VCaP (cell line): ENCODE measurements at regions not wholly inside any gene's neighbourhood (a gene's known extent, or its start where the extent isn't known, plus 50 kb on each side); places are given as distances from the start of the nearest gene placed in this dataset.

ENCODE experiments used
- H3K27ac ChIP-seq: fragments of 450-650 bp; 2 replicates; pipeline ENCODE4 v1.5.1; 2017
- TF ChIP-seq, protein P1 (sequence below): fragments of 450-650 bp; conservative IDR thresholded peaks from 2 replicates; pipeline ENCODE4 v1.5.1; 2017; ENCODE audit warnings: mild to moderate bottlenecking, moderate library complexity

DNA sequence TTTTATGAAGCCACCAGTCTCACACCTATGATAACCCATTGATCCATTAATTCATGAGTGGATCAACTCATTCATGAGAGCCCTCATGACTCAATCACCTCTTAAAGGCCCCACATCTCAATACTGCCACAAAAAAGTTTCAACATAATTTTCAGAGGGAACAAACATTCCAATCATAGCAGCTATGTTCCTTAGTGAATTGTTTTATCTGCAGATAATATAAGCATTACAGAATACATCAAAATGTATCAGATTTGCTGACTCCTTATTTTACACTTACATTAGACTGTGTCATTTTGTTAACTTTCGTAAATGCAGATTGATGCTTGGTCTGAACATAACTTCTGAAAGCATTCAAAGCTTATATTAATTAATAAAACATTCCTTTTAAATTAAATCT is 155.3 kb upstream of the MBNL1 start:
- TF ChIP-seq, protein P1, sequence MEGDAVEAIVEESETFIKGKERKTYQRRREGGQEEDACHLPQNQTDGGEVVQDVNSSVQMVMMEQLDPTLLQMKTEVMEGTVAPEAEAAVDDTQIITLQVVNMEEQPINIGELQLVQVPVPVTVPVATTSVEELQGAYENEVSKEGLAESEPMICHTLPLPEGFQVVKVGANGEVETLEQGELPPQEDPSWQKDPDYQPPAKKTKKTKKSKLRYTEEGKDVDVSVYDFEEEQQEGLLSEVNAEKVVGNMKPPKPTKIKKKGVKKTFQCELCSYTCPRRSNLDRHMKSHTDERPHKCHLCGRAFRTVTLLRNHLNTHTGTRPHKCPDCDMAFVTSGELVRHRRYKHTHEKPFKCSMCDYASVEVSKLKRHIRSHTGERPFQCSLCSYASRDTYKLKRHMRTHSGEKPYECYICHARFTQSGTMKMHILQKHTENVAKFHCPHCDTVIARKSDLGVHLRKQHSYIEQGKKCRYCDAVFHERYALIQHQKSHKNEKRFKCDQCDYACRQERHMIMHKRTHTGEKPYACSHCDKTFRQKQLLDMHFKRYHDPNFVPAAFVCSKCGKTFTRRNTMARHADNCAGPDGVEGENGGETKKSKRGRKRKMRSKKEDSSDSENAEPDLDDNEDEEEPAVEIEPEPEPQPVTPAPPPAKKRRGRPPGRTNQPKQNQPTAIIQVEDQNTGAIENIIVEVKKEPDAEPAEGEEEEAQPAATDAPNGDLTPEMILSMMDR = no peak
- no peak overlapping the region for H3K27ac ChIP-seq

DNA sequence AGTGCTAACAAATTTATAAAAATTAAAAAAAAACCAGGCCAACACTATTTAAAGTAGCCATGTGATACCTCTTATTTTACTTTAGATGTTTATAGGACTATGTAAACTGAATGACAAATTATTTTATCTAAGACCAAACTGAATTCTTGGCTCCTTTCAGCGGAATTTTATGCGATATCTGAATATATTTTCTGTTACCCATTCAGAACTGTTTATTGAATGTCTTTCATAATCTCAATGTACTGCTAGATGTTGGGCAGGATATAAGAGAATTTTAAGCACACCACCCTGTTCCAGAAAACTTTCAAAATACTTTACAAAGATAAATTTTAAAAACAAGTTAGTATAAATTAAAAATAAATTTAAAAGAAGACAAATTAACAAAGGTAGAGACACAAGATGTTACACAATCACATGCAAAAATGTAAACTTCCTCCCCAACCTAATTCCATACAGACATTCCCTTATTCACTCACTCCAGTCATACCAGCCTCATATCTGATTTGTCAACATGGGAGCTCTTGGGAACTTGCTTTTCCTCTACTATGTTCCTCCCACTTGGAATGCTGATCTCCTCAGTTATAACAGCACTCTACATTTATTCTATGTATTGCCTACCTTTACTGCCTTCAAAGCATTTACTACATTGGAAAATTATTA is 154.6 kb upstream of the MBNL1 start:
- TF ChIP-seq, protein P1 = no peak
- no peak overlapping the region for H3K27ac ChIP-seq

DNA sequence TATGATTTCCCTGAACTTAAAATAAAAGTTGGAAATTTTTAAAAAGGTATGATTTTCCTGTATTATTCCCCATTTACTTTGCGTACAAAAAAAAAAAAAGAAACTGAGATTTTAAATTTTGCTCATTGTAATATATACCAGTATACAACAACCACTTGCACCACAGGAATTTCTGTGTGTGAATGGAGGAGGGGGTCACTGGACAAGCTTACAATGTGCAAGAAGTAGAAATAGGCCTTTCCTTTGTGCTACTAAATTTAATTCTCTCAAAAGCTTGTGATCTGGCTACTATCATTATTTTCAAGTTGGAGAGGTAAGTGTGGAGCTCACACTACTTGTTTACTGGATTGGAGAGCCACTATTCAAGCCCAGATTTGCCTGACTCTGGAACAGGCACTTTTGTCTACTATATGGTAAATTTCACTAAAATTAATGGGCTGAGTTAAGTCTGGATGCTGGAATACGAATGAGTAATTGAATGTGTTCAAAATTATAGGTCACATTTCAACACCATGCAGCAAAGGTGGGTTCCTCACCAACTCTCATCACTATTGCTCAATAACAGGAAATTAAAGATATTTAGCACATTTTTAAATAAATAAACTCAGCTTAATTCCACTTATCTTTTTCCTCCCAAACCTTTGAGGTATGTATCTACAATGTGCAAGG is 148.0 kb upstream of the MBNL1 start:
- TF ChIP-seq, protein P1 = no peak
- H3K27ac ChIP-seq = no peak overlapping the region

DNA sequence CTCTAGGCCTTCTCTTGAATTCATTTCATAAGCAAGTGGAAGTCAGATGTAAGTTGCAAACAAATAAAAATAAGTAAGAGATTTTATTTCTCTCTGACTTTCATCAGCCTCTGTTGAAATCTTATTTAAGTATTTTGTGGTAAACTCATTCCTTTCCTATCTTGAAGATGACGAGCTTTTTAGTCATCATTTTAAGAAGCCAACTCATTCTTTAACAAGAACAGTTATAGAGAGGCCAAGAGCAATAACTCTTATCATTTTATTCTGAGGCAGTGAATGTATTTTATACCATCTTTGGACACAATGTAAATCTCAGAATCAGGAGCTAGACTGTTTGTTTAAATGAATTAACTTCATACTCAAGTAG is 147.5 kb upstream of the MBNL1 start:
- TF ChIP-seq, protein P1 = no peak
- no peak overlapping the region for H3K27ac ChIP-seq

DNA sequence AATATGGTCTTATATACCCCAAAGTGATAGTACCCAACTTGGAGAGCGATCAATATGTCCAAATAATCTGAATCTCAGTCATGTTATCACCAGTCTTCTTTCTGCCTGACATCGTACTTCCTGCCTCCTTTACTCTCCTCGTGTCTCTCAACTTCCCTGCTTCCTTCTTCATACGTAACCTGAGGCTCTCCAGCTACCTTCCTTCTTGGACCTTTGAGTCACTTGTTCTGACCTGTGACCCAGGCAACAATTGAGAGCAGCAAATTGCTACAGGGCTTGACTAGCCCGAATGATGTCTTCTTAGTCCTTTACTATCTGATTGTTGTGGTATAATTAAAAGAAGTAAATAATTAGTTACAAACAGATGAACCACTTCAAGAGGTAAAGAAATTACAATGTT is 145.9 kb upstream of the MBNL1 start:
- TF ChIP-seq, protein P1 = no peak
- no peak overlapping the region for H3K27ac ChIP-seq

DNA sequence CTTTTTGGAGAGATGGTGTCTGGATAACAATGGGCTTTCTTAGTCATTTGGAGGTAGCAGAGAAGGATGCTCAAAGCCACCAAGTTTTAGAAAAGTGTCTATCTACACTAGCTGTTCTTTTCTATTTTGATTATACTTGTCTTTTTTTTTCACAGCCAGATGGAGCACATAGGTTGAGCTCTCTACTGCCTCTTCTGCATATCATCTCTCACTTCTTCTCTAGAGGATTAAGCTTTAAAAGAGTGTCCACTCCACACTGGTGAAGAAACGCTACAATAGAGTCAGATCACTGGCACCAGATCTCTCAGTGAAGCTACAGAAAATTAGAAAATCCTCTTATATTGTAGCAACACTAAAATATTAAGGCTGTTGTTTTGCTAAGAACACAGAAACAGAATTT is 145.3 kb upstream of the MBNL1 start:
- TF ChIP-seq, protein P1 = peak; percentile 22; the same call in 1 of the 2 replicates
- H3K27ac ChIP-seq = no peak overlapping the region

DNA sequence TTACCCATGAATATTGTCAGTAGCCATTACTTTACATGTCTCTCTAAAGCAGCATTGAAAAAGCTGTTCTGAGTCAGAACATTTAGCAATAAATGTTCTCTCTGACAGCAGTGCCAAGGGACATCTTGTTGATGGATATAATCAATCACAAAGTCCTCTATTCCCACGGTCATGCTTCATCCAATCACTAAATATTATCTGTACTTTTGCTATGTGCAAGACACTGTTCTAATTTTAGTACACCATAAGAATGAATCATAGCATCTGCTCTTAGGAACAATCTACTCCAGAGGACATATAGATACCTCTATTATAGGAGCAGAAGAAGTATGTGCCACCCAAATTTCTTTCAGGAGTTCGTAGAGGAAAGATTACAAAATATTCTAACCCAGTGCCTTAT is 142.5 kb upstream of the MBNL1 start:
- no peak overlapping the region for H3K27ac ChIP-seq
- TF ChIP-seq, protein P1 = no peak
